H1 (cell line): ENCODE measurements at regions not wholly inside any gene's neighbourhood (a gene's known extent, or its start where the extent isn't known, plus 50 kb on each side); places are given as distances from the start of the nearest gene placed in this dataset.

Source experiments
- CHD7 ChIP-seq: fragments of 300-600 bp; sonication (generic); IDR thresholded peaks from 2 replicates; pipeline ENCODE4 v1.7.1; 2012; ENCODE audit warnings: low read length, moderate library complexity, mild to moderate bottlenecking, inconsistent platforms; ENCODE audit not compliant: insufficient replicate concordance
- CREB1 ChIP-seq: IDR thresholded peaks from 2 replicates; pipeline ENCODE4 v1.6.1; 2012; ENCODE audit warnings: inconsistent platforms
- CTBP2 ChIP-seq: IDR thresholded peaks from 2 replicates; pipeline ENCODE4 v1.7.0; 2011; ENCODE audit warnings: borderline replicate concordance, mild to moderate bottlenecking, moderate library complexity, mixed read lengths, low read length; ENCODE audit not compliant: insufficient read depth, insufficient read length
- HDAC2 ChIP-seq, 2 experiments: fragments of 300-600 bp in 1 of 2; sonication (generic) in 1 of 2; IDR thresholded peaks; 2 replicates each; pipeline ENCODE4 v1.6.1; 2011 to 2012; ENCODE audit warnings: low read depth in 2 of 2, low read length in 2 of 2, mild to moderate bottlenecking in 2 of 2, moderate library complexity in 2 of 2, borderline replicate concordance in 1 of 2, inconsistent platforms in 1 of 2
- JUN ChIP-seq: IDR thresholded peaks from 2 replicates; pipeline ENCODE4 v1.6.1; 2011; ENCODE audit warnings: low read depth, mild to moderate bottlenecking, improper control_type of control experiment, low read length
- NRF1 ChIP-seq: IDR thresholded peaks from 2 replicates; pipeline ENCODE4 v1.6.1; 2011; ENCODE audit warnings: mild to moderate bottlenecking, low read depth, low read length, improper control_type of control experiment
- SIX5 ChIP-seq: IDR thresholded peaks from 2 replicates; pipeline ENCODE4 v1.6.1; 2011; ENCODE audit warnings: mild to moderate bottlenecking, low read depth, low read length
- SUZ12 ChIP-seq: fragments of 200-600 bp; sonication (generic); IDR thresholded peaks from 2 replicates; pipeline ENCODE4 v1.6.1; 2012; ENCODE audit warnings: mild to moderate bottlenecking, inconsistent platforms, low read length, moderate library complexity, mixed read lengths
- TF ChIP-seq, protein P1 (sequence below): IDR thresholded peaks from 2 replicates; pipeline ENCODE4 v1.6.1; 2011; ENCODE audit warnings: low read depth, mild to moderate bottlenecking, low read length; ENCODE audit not compliant: insufficient read depth

DNA sequence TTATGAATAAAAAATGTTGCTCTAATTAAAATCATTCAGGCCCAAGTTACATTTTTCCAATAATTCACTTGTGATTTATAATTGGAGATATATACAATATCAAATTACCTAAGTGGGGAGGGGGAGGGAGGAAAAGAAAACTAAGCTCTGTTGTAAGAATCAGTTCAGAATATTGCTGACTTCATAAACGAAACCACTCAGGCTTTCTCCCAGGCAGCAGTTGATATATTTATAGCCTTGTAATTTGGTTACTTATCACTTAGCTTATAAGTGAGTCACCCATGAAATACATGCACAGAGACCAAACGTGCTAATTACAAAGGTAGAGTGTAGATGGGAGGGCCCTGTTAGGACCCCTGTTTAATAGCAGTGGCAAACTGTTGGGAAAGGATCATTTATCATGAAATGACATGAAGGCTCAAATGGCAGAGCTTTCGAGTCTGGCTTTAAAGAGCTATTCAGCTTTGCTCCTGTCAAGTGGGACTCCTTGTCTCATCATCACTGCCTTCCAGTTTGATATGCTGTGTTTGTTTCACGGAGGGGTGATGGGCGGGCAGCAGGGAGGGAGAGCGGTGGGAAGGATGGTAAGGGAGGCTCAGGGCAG lies 105.6 kb upstream of the PGRMC2 start (continued):
- no peak for TF ChIP-seq CHD7
- TF ChIP-seq NRF1, result no peak
- no peak for TF ChIP-seq CREB1
- no peak for TF ChIP-seq HDAC2 (IDR thresholded peaks at IDR 0.05; ENCODE audit: borderline replicate concordance in 1 of 2, low read depth in 2 of 2, low read length in 2 of 2)
- TF ChIP-seq CTBP2, result no peak
- TF ChIP-seq SIX5, result no peak
- no peak for TF ChIP-seq JUN
- TF ChIP-seq SUZ12, result no peak
- TF ChIP-seq, protein P1, sequence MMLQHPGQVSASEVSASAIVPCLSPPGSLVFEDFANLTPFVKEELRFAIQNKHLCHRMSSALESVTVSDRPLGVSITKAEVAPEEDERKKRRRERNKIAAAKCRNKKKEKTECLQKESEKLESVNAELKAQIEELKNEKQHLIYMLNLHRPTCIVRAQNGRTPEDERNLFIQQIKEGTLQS, result no peak
